ENCODE measurements at regions not wholly inside any gene's neighbourhood (a gene's known extent, or its start where the extent isn't known, plus 50 kb on each side); places are given as distances from the start of the nearest gene placed in this dataset.

DNA sequence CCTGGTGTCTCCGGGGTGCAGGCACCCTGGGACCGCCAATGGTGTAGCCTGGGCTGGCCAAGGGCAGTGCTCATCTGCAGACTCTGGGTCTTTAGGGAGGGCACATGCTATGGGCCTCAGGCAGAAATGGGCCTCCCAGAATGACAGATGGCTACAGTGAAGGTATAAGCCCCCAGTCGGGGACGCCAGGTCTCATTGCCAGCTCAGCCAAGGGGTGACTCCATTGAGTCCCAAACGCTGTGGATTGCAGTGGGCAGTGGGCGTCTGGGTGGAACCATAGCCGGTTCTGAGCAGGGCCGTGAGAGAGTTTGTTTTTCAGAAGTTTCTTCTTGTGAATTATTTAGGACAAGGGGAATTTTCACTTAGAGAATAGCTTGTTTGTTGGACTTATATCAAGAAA lies 516.9 kb downstream of the TBC1D22A start:
- DNase-seq (ENCODE audit: insufficient read length, low spot score) (no peak), FAIRE-seq (no peak)
- TF ChIP-seq, protein P1, sequence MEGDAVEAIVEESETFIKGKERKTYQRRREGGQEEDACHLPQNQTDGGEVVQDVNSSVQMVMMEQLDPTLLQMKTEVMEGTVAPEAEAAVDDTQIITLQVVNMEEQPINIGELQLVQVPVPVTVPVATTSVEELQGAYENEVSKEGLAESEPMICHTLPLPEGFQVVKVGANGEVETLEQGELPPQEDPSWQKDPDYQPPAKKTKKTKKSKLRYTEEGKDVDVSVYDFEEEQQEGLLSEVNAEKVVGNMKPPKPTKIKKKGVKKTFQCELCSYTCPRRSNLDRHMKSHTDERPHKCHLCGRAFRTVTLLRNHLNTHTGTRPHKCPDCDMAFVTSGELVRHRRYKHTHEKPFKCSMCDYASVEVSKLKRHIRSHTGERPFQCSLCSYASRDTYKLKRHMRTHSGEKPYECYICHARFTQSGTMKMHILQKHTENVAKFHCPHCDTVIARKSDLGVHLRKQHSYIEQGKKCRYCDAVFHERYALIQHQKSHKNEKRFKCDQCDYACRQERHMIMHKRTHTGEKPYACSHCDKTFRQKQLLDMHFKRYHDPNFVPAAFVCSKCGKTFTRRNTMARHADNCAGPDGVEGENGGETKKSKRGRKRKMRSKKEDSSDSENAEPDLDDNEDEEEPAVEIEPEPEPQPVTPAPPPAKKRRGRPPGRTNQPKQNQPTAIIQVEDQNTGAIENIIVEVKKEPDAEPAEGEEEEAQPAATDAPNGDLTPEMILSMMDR (IDR thresholded peaks at IDR 0.05; ENCODE audit: insufficient read depth, missing control alignments): no peak

GRCh38 chr22:47278655-47279054 lies 516.2 kb downstream of the TBC1D22A start:
- TF ChIP-seq, protein P1 (IDR thresholded peaks at IDR 0.05; ENCODE audit: insufficient read depth, missing control alignments): no peak
- FAIRE-seq: no peak

GRCh38 chr22:47277531-47277930 lies 515.1 kb downstream of the TBC1D22A start:
- FAIRE-seq: no peak

More at GRCh38 chr22:47278655-47279054, 516.2 kb downstream of the TBC1D22A start:
- no peak for DNase-seq (ENCODE audit: insufficient read length, low spot score)

GRCh38 chr22:47276991-47277390 lies 514.5 kb downstream of the TBC1D22A start:
- FAIRE-seq: no peak
- TF ChIP-seq, protein P1 (IDR thresholded peaks at IDR 0.05; ENCODE audit: insufficient read depth, missing control alignments): no peak
- DNase-seq (ENCODE audit: insufficient read length, low spot score): no peak

More at GRCh38 chr22:47277531-47277930, 515.1 kb downstream of the TBC1D22A start:
- TF ChIP-seq, protein P1 (IDR thresholded peaks at IDR 0.05; ENCODE audit: insufficient read depth, missing control alignments): no peak
- DNase-seq (ENCODE audit: insufficient read length, low spot score): no peak

DNA sequence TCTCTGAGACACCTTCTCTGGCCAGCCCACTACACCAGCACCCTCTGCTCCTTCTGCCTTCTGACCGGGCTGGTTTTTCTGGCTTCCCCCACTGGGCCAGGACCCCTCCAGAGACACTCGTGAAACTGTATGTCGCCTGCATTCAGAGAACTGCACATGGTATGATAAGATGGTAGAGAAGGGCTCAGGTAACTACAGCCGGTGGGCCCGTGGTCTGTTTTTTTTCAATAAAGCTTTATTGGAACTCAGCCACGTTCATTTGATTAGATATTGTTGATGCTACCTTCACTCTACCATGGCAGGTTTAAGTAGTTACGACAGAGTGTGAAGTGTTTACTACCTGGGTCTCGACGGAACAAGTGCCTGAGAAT lies 514.0 kb downstream of the TBC1D22A start:
- TF ChIP-seq, protein P1 (IDR thresholded peaks at IDR 0.05; ENCODE audit: insufficient read depth, missing control alignments): no peak
- DNase-seq (ENCODE audit: insufficient read length, low spot score): no peak
- no peak for FAIRE-seq

- TF ChIP-seq, protein P1 (IDR thresholded peaks at IDR 0.05; ENCODE audit: insufficient read depth, missing control alignments): no peak
- DNase-seq (ENCODE audit: insufficient read length, low spot score): no peak
- FAIRE-seq: no peak
Measured at GRCh38 chr22:47275605-47276449, 513.4 kb downstream of the TBC1D22A start.

DNA sequence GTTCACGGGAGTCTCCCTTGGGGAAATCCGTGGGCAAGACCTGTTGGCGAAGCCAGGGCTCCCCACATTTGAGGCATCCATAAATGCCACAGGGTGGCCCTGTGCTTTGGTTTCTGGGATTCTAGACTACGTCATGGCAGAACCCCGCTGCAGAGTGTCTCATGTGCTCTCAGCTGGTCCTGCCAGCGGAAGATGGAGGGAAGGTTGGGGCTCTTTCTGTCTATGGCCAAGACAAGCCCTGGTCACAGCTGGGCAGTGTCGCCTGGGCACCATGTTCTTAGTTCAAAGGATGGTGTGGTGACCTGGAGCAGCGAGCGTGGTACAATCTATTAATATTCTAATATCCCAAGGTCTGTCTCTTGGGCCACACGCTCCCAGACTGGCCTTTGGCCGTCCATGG lies 511.7 kb downstream of the TBC1D22A start:
- TF ChIP-seq, protein P1 (IDR thresholded peaks at IDR 0.05; ENCODE audit: insufficient read depth, missing control alignments): no peak
- DNase-seq (ENCODE audit: insufficient read length, low spot score): no peak
- FAIRE-seq: no peak

All from D721Med (cell line).